ENCODE measurements at regions not wholly inside any gene's neighbourhood (a gene's known extent, or its start where the extent isn't known, plus 50 kb on each side); places are given as distances from the start of the nearest gene placed in this dataset.

- Mint-ChIP-seq H3K27ac (no peak overlapping the region), H3K9me3 (peaks cover 2 to 17% (median 15%) of the 10 kb centered on the region in 7 donors), H3K27me3 (ENCODE audit: low read depth in 3 of 3) (peaks cover 0 to 3% (median 0%) of the 10 kb centered on the region in 3 donors), H3K4me1 (no peaks in the 10 kb centered on the region), H3K4me3 (no peak overlapping the region), H3K36me3 (no peaks in the 10 kb centered on the region)
- Histone ChIP-seq H2AFZ (ENCODE audit: insufficient read depth, low read depth, low read length, poor library complexity, severe bottlenecking) (no peak overlapping the region), H3K4me2 (replicated peaks; ENCODE audit: extremely low read depth, low read length, poor library complexity, severe bottlenecking) (no peak overlapping the region), H3K36me3 (replicated peaks in 1 of 2; ENCODE audit: control insufficient read depth in 1 of 2, insufficient read depth in 2 of 2, low read length in 2 of 2) (no peaks in the 10 kb centered on the region), H3K79me2 (ENCODE audit: insufficient read depth, low read length) (no peaks in the 10 kb centered on the region), H3K9me3 (replicated peaks in 1 of 2; ENCODE audit: control insufficient read depth in 1 of 2, insufficient read depth in 1 of 2, low read length in 2 of 2) (peaks cover 19 to 23% of the 10 kb centered on the region in 2 donors), H3K4me3 (replicated peaks in 1 of 3; ENCODE audit: low read depth in 2 of 3, low read length in 3 of 3) (no peak overlapping the region), H3K4me1 (ENCODE audit: control insufficient read depth in 1 of 2, insufficient read depth in 2 of 2, low read length in 2 of 2) (no peaks in the 10 kb centered on the region), H3K9ac (ENCODE audit: insufficient read depth, low read length, poor library complexity, severe bottlenecking) (no peak overlapping the region), H3K27me3 (ENCODE audit: control insufficient read depth in 2 of 2, insufficient read depth in 2 of 2, low read length in 2 of 2) (no peaks in the 10 kb centered on the region), H4K20me1 (ENCODE audit: insufficient read depth, low read length) (no peaks in the 10 kb centered on the region), H3K27ac (ENCODE audit: low read depth in 1 of 2, low read length in 2 of 2) (no peak overlapping the region)
- intact Hi-C loops (cut with micrococcal nuclease) = no loop called here
- TF ChIP-seq, protein P1, sequence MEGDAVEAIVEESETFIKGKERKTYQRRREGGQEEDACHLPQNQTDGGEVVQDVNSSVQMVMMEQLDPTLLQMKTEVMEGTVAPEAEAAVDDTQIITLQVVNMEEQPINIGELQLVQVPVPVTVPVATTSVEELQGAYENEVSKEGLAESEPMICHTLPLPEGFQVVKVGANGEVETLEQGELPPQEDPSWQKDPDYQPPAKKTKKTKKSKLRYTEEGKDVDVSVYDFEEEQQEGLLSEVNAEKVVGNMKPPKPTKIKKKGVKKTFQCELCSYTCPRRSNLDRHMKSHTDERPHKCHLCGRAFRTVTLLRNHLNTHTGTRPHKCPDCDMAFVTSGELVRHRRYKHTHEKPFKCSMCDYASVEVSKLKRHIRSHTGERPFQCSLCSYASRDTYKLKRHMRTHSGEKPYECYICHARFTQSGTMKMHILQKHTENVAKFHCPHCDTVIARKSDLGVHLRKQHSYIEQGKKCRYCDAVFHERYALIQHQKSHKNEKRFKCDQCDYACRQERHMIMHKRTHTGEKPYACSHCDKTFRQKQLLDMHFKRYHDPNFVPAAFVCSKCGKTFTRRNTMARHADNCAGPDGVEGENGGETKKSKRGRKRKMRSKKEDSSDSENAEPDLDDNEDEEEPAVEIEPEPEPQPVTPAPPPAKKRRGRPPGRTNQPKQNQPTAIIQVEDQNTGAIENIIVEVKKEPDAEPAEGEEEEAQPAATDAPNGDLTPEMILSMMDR (IDR thresholded peaks at IDR 0.05) = no peak
- 79% methylated on average over 2 of the region's 4 CpGs for WGBS (ENCODE audit: insufficient coverage)
- no peak for DNase-seq
Measured at GRCh38 chr5:9733486-9733885, 103.3 kb upstream of the TAS2R1 start.

GRCh38 chr5:9731159-9731558, 101.0 kb upstream of the TAS2R1 start:
- Histone ChIP-seq H4K20me1 (ENCODE audit: insufficient read depth, low read length) (no peaks in the 10 kb centered on the region), H3K36me3 (replicated peaks in 1 of 2; ENCODE audit: control insufficient read depth in 1 of 2, insufficient read depth in 2 of 2, low read length in 2 of 2) (no peaks in the 10 kb centered on the region), H3K4me1 (ENCODE audit: control insufficient read depth in 1 of 2, insufficient read depth in 2 of 2, low read length in 2 of 2) (no peaks in the 10 kb centered on the region), H3K9me3 (replicated peaks in 1 of 2; ENCODE audit: control insufficient read depth in 1 of 2, insufficient read depth in 1 of 2, low read length in 2 of 2) (peaks cover 19 to 33% of the 10 kb centered on the region in 2 donors), H2AFZ (ENCODE audit: insufficient read depth, low read depth, low read length, poor library complexity, severe bottlenecking) (no peak overlapping the region), H3K79me2 (ENCODE audit: insufficient read depth, low read length) (no peaks in the 10 kb centered on the region), H3K9ac (ENCODE audit: insufficient read depth, low read length, poor library complexity, severe bottlenecking) (no peak overlapping the region), H3K27ac (ENCODE audit: low read depth in 1 of 2, low read length in 2 of 2) (no peak overlapping the region), H3K4me2 (replicated peaks; ENCODE audit: extremely low read depth, low read length, poor library complexity, severe bottlenecking) (no peak overlapping the region), H3K27me3 (ENCODE audit: control insufficient read depth in 2 of 2, insufficient read depth in 2 of 2, low read length in 2 of 2) (no peaks in the 10 kb centered on the region), H3K4me3 (replicated peaks in 1 of 3; ENCODE audit: low read depth in 2 of 3, low read length in 3 of 3) (no peak overlapping the region)
- H3K27me3 Mint-ChIP-seq (ENCODE audit: low read depth in 3 of 3) = peaks cover 0 to under 1% (median 0%) of the 10 kb centered on the region in 3 donors
- H3K4me1 Mint-ChIP-seq = no peaks in the 10 kb centered on the region
- H3K36me3 Mint-ChIP-seq = no peaks in the 10 kb centered on the region
- H3K9me3 Mint-ChIP-seq = peaks cover 5 to 28% (median 15%) of the 10 kb centered on the region in 7 donors
- intact Hi-C loops (cut with micrococcal nuclease) = no loop called here
- H3K27ac Mint-ChIP-seq = no peak overlapping the region
- H3K4me3 Mint-ChIP-seq = no peak overlapping the region
- TF ChIP-seq, protein P1 (IDR thresholded peaks at IDR 0.05) = no peak
- WGBS (ENCODE audit: insufficient coverage) = 84% methylated on average over 11 of the region's 11 CpGs
- DNase-seq = no peak
